ENCODE measurements at regions not wholly inside any gene's neighbourhood (a gene's known extent, or its start where the extent isn't known, plus 50 kb on each side); places are given as distances from the start of the nearest gene placed in this dataset.
"Not testable (repeated sequence)": the region's sequence is repeated elsewhere in the genome, so short reads cannot be mapped to it uniquely, and the experiment has no call there.

- DNase-seq (ENCODE audit: extremely low read depth, low read depth) = no peak
Observed at GRCh38 chr4:126192506-126192905, 877.8 kb downstream of the FAT4 start.

- DNase-seq (ENCODE audit: extremely low read depth, low read depth) = not testable (repeated sequence)
Observed at GRCh38 chr4:126201251-126202138, 886.7 kb downstream of the FAT4 start.

- no peak for DNase-seq (ENCODE audit: extremely low read depth, low read depth)
Observed at GRCh38 chr4:126202226-126202625, 887.5 kb downstream of the FAT4 start.

- no peak for DNase-seq (ENCODE audit: extremely low read depth, low read depth)
Observed at GRCh38 chr4:126207910-126208309, 893.2 kb downstream of the FAT4 start.

- no peak for DNase-seq (ENCODE audit: extremely low read depth, low read depth)
Observed at GRCh38 chr4:126209147-126209546, 894.4 kb downstream of the FAT4 start.

GRCh38 chr4:126213996-126214395 lies 899.2 kb downstream of the FAT4 start:
- no peak for DNase-seq (ENCODE audit: extremely low read depth, low read depth)

- no peak for DNase-seq (ENCODE audit: extremely low read depth, low read depth)
Observed at GRCh38 chr4:126215759-126216158, 901.0 kb downstream of the FAT4 start.

GRCh38 chr4:126216611-126217010 lies 901.9 kb downstream of the FAT4 start:
- DNase-seq (ENCODE audit: extremely low read depth, low read depth) = no peak

- no peak for DNase-seq (ENCODE audit: extremely low read depth, low read depth)
Observed at GRCh38 chr4:126221282-126221681, 906.5 kb downstream of the FAT4 start.

GRCh38 chr4:126221717-126222340 lies 907.1 kb downstream of the FAT4 start:
- no peak for DNase-seq (ENCODE audit: extremely low read depth, low read depth)

- peak; percentile 6 for DNase-seq (ENCODE audit: extremely low read depth, low read depth)
Observed at GRCh38 chr4:126223784-126224407, 909.1 kb downstream of the FAT4 start.

GRCh38 chr4:126227428-126227827 lies 912.7 kb downstream of the FAT4 start:
- DNase-seq (ENCODE audit: extremely low read depth, low read depth) = no peak

- DNase-seq (ENCODE audit: extremely low read depth, low read depth) = no peak
Observed at GRCh38 chr4:126230269-126230668, 915.5 kb downstream of the FAT4 start.

- DNase-seq (ENCODE audit: extremely low read depth, low read depth) = no peak
Observed at GRCh38 chr4:126233483-126233882, 918.7 kb downstream of the FAT4 start.

- no peak for DNase-seq (ENCODE audit: extremely low read depth, low read depth)
Observed at GRCh38 chr4:126238013-126238412, 923.3 kb downstream of the FAT4 start.

GRCh38 chr4:126241634-126242033 lies 926.9 kb downstream of the FAT4 start:
- no peak for DNase-seq (ENCODE audit: extremely low read depth, low read depth)

- no peak for DNase-seq (ENCODE audit: extremely low read depth, low read depth)
Observed at GRCh38 chr4:126242679-126243390, 928.1 kb downstream of the FAT4 start.

- no peak for DNase-seq (ENCODE audit: extremely low read depth, low read depth)
Observed at GRCh38 chr4:126247409-126247808, 932.7 kb downstream of the FAT4 start.

- DNase-seq (ENCODE audit: extremely low read depth, low read depth) = no peak
Observed at GRCh38 chr4:126250006-126250405, 935.3 kb downstream of the FAT4 start.

GRCh38 chr4:126251169-126251568 lies 936.4 kb downstream of the FAT4 start:
- no peak for DNase-seq (ENCODE audit: extremely low read depth, low read depth)

GRCh38 chr4:126262665-126263064 lies 947.9 kb downstream of the FAT4 start:
- DNase-seq (ENCODE audit: extremely low read depth, low read depth) = no peak

Measured in NCI-H460 (cell line).